Memory B cell (primary cell): ENCODE measurements at regions not wholly inside any gene's neighbourhood (a gene's known extent, or its start where the extent isn't known, plus 50 kb on each side); places are given as distances from the start of the nearest gene placed in this dataset.

Experiments used
- ATAC-seq: fragments of 150-1000 bp; cut with Tn5 transposase; 2 replicates; pipeline ENCODE4 v1.10.0; 2021; ENCODE audit warnings: low read depth, mild to moderate bottlenecking, moderate library complexity
- DNase-seq, 2 donors: peaks; one replicate each; pipeline ENCODE4 v3.0.0; 2022; ENCODE audit warnings: low spot score in 2 of 2
- H3K27ac Mint-ChIP-seq: one replicate; pipeline ENCODE4 v1.8.0; 2022; ENCODE audit warnings: mild to moderate bottlenecking, moderate library complexity, mixed read lengths
- H3K27me3 Mint-ChIP-seq: one replicate; pipeline ENCODE4 v1.8.0; 2022; ENCODE audit warnings: mixed read lengths
- H3K36me3 Mint-ChIP-seq: one replicate; pipeline ENCODE4 v1.8.0; 2022; ENCODE audit warnings: mild to moderate bottlenecking, mixed read lengths
- H3K4me1 Mint-ChIP-seq: one replicate; pipeline ENCODE4 v1.8.0; 2022; ENCODE audit warnings: mixed read lengths
- H3K4me3 Mint-ChIP-seq: one replicate; pipeline ENCODE4 v1.8.0; 2022; ENCODE audit warnings: mild to moderate bottlenecking, moderate library complexity, mixed read lengths
- H3K9me3 Mint-ChIP-seq: one replicate; pipeline ENCODE4 v1.8.0; 2022; ENCODE audit warnings: mixed read lengths

GRCh38 chr7:35365523-35365922 lies 111.6 kb upstream of the TBX20 start:
- peaks cover 4% of the 10 kb centered on the region for H3K27me3 Mint-ChIP-seq
- no peak overlapping the region for H3K4me3 Mint-ChIP-seq
- ATAC-seq (peak; percentile 35), DNase-seq (no peak)
- no peaks in the 10 kb centered on the region for H3K9me3 Mint-ChIP-seq
- no peak overlapping the region for H3K27ac Mint-ChIP-seq
- no peaks in the 10 kb centered on the region for H3K4me1 Mint-ChIP-seq
- no peaks in the 10 kb centered on the region for H3K36me3 Mint-ChIP-seq

DNA sequence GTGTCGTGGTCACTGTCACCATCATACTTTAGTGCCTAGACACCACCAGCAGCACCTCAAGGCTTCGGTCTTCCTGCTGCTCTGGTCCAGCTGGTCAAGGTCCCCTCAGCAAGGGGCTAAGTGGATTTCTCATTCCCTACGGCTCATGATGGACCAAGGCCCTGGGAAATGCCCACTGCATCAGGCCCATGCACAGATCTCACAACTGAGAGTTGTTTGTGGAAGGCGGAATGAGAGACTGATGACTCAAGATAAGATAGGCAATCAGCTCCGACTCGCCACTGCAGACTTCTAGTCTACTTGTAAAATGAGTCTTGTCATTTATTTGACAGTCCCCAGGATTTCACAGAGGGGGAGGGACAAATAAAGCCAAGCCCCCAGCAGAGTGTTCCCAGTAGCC lies 108.4 kb upstream of the TBX20 start:
- H3K9me3 Mint-ChIP-seq: no peaks in the 10 kb centered on the region
- H3K4me3 Mint-ChIP-seq: no peak overlapping the region
- no peak for ATAC-seq
- no peak for DNase-seq
- peaks cover 4% of the 10 kb centered on the region for H3K27me3 Mint-ChIP-seq
- H3K4me1 Mint-ChIP-seq: no peaks in the 10 kb centered on the region
- H3K27ac Mint-ChIP-seq: no peak overlapping the region
- H3K36me3 Mint-ChIP-seq: no peaks in the 10 kb centered on the region

GRCh38 chr7:35359423-35359822 lies 105.5 kb upstream of the TBX20 start:
- peaks cover 14% of the 10 kb centered on the region for H3K27me3 Mint-ChIP-seq
- DNase-seq (no peak), ATAC-seq (no peak)
- no peak overlapping the region for H3K4me3 Mint-ChIP-seq
- no peak overlapping the region for H3K27ac Mint-ChIP-seq
- no peaks in the 10 kb centered on the region for H3K4me1 Mint-ChIP-seq
- no peaks in the 10 kb centered on the region for H3K36me3 Mint-ChIP-seq
- no peaks in the 10 kb centered on the region for H3K9me3 Mint-ChIP-seq

DNA sequence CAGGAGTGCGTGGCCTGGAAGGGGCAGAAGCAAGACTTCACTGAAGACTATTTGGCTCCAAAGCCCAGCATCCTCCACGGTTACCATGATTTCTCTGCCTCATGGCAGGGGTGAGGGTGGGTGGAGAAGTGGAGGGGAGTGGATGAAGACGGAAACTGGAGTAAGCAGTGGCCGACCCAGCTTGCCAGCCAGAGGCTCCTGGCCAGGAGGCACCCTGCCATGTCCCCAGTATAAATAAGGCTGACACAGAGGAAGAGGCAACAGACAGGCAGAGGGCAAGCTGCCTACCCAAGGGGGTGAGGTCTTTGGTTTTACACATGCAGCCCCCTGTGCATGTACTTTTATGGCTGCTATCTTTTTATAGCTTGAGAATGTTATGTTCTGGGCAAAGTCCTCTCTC lies 102.6 kb upstream of the TBX20 start:
- Mint-ChIP-seq H3K9me3 (no peaks in the 10 kb centered on the region), H3K36me3 (no peaks in the 10 kb centered on the region), H3K27me3 (peaks cover 13% of the 10 kb centered on the region), H3K4me1 (no peaks in the 10 kb centered on the region), H3K27ac (no peak overlapping the region), H3K4me3 (no peak overlapping the region)
- ATAC-seq (no peak), DNase-seq (no peak)

DNA sequence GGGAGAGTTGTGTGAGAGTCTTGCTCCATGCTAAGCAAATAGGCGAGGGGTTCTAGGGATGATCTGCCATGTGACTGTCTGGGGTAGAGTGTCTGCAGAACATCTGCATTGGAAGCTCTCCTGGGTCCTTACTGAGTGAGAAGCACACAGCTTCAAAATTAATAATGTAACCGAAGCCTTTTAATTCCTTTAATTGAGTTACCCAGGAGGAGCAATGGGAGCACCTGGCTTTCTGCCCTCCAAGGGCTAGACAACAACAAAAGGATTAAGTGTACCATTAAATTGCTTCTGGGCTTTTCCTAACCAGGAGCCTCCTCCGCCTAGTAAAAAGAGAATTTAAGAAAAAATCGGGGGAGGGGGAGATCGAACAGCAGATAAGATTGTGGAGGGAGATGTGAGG lies 102.0 kb upstream of the TBX20 start:
- no peak for ATAC-seq
- H3K36me3 Mint-ChIP-seq: no peaks in the 10 kb centered on the region
- H3K4me1 Mint-ChIP-seq: no peaks in the 10 kb centered on the region
- H3K27ac Mint-ChIP-seq: no peak overlapping the region
- peaks cover 13% of the 10 kb centered on the region for H3K27me3 Mint-ChIP-seq
- no peak overlapping the region for H3K4me3 Mint-ChIP-seq
- H3K9me3 Mint-ChIP-seq: no peaks in the 10 kb centered on the region
- DNase-seq: no peak

GRCh38 chr7:35355199-35355598 lies 101.3 kb upstream of the TBX20 start:
- H3K27ac Mint-ChIP-seq: no peak overlapping the region
- no peaks in the 10 kb centered on the region for H3K9me3 Mint-ChIP-seq
- ATAC-seq: no peak
- no peaks in the 10 kb centered on the region for H3K36me3 Mint-ChIP-seq
- no peak for DNase-seq
- H3K4me3 Mint-ChIP-seq: no peak overlapping the region
- H3K4me1 Mint-ChIP-seq: no peaks in the 10 kb centered on the region
- peaks cover 13% of the 10 kb centered on the region for H3K27me3 Mint-ChIP-seq

DNA sequence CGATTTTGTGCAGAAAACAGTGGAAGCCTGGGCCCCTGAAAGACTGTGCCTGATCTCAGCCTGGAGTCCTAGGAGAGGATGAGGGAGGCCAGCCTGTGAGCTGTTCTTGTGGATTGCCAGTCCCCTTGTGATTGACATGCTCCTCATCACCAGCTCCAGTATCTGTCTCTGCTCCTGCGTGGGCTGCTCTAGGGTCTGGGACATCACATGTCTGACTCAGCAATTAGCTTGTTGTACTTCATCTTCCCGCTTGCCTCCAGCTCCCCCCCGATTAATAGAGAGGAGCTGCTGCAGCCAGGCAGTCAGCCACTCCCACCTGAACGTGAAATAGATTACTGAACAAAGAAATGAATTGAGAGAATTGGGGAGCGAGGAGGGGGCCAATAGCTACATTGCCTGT lies 99.6 kb upstream of the TBX20 start:
- Mint-ChIP-seq H3K4me1 (no peaks in the 10 kb centered on the region), H3K9me3 (no peaks in the 10 kb centered on the region), H3K27ac (no peak overlapping the region), H3K27me3 (peaks cover 14% of the 10 kb centered on the region), H3K4me3 (no peak overlapping the region), H3K36me3 (no peaks in the 10 kb centered on the region)
- ATAC-seq: no peak
- DNase-seq: no peak

GRCh38 chr7:35351466-35351865 lies 97.6 kb upstream of the TBX20 start:
- no peak overlapping the region for H3K27ac Mint-ChIP-seq
- no peaks in the 10 kb centered on the region for H3K4me1 Mint-ChIP-seq
- no peaks in the 10 kb centered on the region for H3K36me3 Mint-ChIP-seq
- DNase-seq (no peak), ATAC-seq (no peak)
- H3K4me3 Mint-ChIP-seq: no peak overlapping the region
- peaks cover 10% of the 10 kb centered on the region for H3K27me3 Mint-ChIP-seq
- H3K9me3 Mint-ChIP-seq: no peaks in the 10 kb centered on the region

GRCh38 chr7:35348611-35349400 lies 94.9 kb upstream of the TBX20 start:
- DNase-seq: no peak
- no peak for ATAC-seq
- H3K4me3 Mint-ChIP-seq: no peak overlapping the region
- peaks cover 8% of the 10 kb centered on the region for H3K27me3 Mint-ChIP-seq
- H3K27ac Mint-ChIP-seq: no peak overlapping the region
- no peaks in the 10 kb centered on the region for H3K36me3 Mint-ChIP-seq
- H3K9me3 Mint-ChIP-seq: no peaks in the 10 kb centered on the region
- H3K4me1 Mint-ChIP-seq: no peaks in the 10 kb centered on the region

GRCh38 chr7:35342786-35343185 lies 88.9 kb upstream of the TBX20 start:
- Mint-ChIP-seq H3K9me3 (no peaks in the 10 kb centered on the region), H3K27me3 (peaks cover 10% of the 10 kb centered on the region), H3K27ac (no peak overlapping the region), H3K4me1 (peaks cover 2% of the 10 kb centered on the region), H3K36me3 (no peaks in the 10 kb centered on the region), H3K4me3 (no peak overlapping the region)
- DNase-seq: no peak
- ATAC-seq: no peak

- no peak for ATAC-seq
- peaks cover 8% of the 10 kb centered on the region for H3K27me3 Mint-ChIP-seq
- no peaks in the 10 kb centered on the region for H3K36me3 Mint-ChIP-seq
- peaks cover 2% of the 10 kb centered on the region for H3K4me1 Mint-ChIP-seq
- H3K4me3 Mint-ChIP-seq: no peak overlapping the region
- no peak for DNase-seq
- no peaks in the 10 kb centered on the region for H3K9me3 Mint-ChIP-seq
- no peak overlapping the region for H3K27ac Mint-ChIP-seq
Measured at GRCh38 chr7:35339811-35340210, 85.9 kb upstream of the TBX20 start.

DNA sequence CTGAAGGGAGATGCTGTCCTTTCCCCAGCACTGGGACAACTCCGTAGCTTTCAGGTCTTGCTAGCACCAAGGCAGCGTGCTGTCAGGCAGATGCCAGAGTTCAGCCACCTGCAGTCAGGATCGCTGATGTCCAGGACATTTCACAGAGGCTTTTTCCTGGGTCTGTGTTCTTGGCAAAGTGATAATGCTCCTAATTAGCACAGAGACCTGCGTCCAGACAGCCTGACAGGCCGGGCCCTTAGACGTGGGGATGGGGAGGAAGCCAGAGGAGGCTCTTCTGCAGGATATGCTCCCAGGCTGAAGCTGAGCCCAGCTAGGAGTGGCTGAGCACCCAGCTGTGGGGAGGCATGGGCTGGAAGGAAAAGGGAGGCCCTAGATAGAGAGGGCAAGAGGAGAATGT lies 82.5 kb upstream of the TBX20 start:
- Mint-ChIP-seq H3K27me3 (peaks cover 11% of the 10 kb centered on the region), H3K27ac (no peak overlapping the region), H3K4me3 (no peak overlapping the region), H3K4me1 (no peaks in the 10 kb centered on the region), H3K9me3 (no peaks in the 10 kb centered on the region), H3K36me3 (no peaks in the 10 kb centered on the region)
- ATAC-seq: no peak
- DNase-seq: no peak

GRCh38 chr7:35334506-35334905 lies 80.6 kb upstream of the TBX20 start:
- Mint-ChIP-seq H3K4me3 (no peak overlapping the region), H3K36me3 (no peaks in the 10 kb centered on the region), H3K27ac (no peak overlapping the region), H3K27me3 (peaks cover 14% of the 10 kb centered on the region), H3K4me1 (no peaks in the 10 kb centered on the region), H3K9me3 (no peaks in the 10 kb centered on the region)
- DNase-seq (no peak), ATAC-seq (no peak)

DNA sequence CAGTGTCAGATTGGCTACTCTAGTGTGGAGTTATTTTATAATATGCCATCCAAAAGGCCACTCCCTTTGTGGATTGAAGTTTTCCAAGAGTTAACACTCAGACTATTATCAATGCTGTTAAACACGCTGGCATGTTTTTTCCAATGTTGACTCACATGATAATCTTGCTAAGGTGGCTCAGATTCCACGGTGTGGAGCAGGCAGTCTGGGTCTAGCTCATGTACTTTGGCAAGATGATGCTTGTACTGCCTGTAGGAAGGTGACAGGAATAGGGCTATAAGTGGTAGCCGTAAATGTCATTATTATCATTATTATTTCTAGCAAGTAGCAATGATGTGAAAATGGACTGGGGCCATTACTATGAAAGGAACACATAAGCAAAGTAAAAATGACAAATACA lies 79.4 kb upstream of the TBX20 start:
- no peaks in the 10 kb centered on the region for H3K4me1 Mint-ChIP-seq
- no peaks in the 10 kb centered on the region for H3K9me3 Mint-ChIP-seq
- no peaks in the 10 kb centered on the region for H3K36me3 Mint-ChIP-seq
- no peak for ATAC-seq
- H3K27me3 Mint-ChIP-seq: peaks cover 13% of the 10 kb centered on the region
- DNase-seq: no peak
- no peak overlapping the region for H3K4me3 Mint-ChIP-seq
- no peak overlapping the region for H3K27ac Mint-ChIP-seq
